Tibial nerve (tissue), 4 donors: ENCODE measurements at regions not wholly inside any gene's neighbourhood (a gene's known extent, or its start where the extent isn't known, plus 50 kb on each side); places are given as distances from the start of the nearest gene placed in this dataset.
"Not testable (repeated sequence)": the region's sequence is repeated elsewhere in the genome, so short reads cannot be mapped to it uniquely, and the experiment has no call there.

ENCODE experiments used
- DNase-seq, 2 donors: peaks; one replicate each; pipeline ENCODE4 v3.0.0-alpha.2; 2019; ENCODE audit warnings: low spot score in 2 of 2
- H3K27ac ChIP-seq, 4 donors: fragments of 200-600 bp; sonication (generic) in 3 of 4; one replicate each; pipeline ENCODE4 v1.5.1; 2017 to 2019; ENCODE audit warnings: mild to moderate bottlenecking in 1 of 4
- H3K27me3 ChIP-seq, 2 donors: fragments of 200-600 bp; sonication (generic) in 1 of 2; one replicate each; pipeline versions ENCODE4 v1.5.1 to v1.6.0; 2017 to 2019
- H3K36me3 ChIP-seq, 3 donors: fragments of 200-600 bp; sonication (generic); one replicate each; pipeline ENCODE4 v1.5.1; 2018 to 2019
- H3K4me1 ChIP-seq, 4 donors: fragments of 200-600 bp; sonication (generic) in 3 of 4; one replicate each; pipeline ENCODE4 v1.5.1; 2017 to 2019
- H3K4me3 ChIP-seq, 4 donors: fragments of 200-600 bp; sonication (generic) in 3 of 4; one replicate each; pipeline ENCODE4 v1.5.1; 2017 to 2019; ENCODE audit warnings: mild to moderate bottlenecking in 1 of 4, moderate library complexity in 1 of 4
- H3K9me3 ChIP-seq, 4 donors: fragments of 200-600 bp; sonication (generic) in 3 of 4; one replicate each; pipeline ENCODE4 v1.5.1; 2017 to 2019
- EP300 ChIP-seq, 2 donors: sonication (generic); formaldehyde crosslinking; IDR thresholded peaks; one replicate each; pipeline ENCODE4 v1.6.1; 2017; ENCODE audit warnings: antibody characterized with exemption in 2 of 2, mild to moderate bottlenecking in 1 of 2
- POLR2A ChIP-seq, 2 donors: fragments of 450-650 bp; IDR thresholded peaks; one replicate each; pipeline ENCODE4 v1.6.1; 2017; ENCODE audit warnings: antibody characterized with exemption in 2 of 2, mild to moderate bottlenecking in 2 of 2, moderate library complexity in 2 of 2
- WGBS, 2 donors: methylation state at CpG; one replicate each; pipeline ENCODE4 v1.1.5; 2018; 5-methylcytosine and 5-hydroxymethylcytosine counted together
- TF ChIP-seq, protein P1 (sequence below), 5 experiments: fragments of 200-600 bp in 3 of 5; fragments of 450-650 bp in 2 of 5; sonication (generic) in 3 of 5; IDR thresholded peaks; one replicate each; pipeline ENCODE4 v1.5.1; 2016 to 2019; ENCODE audit warnings: antibody characterized with exemption in 5 of 5, mild to moderate bottlenecking in 3 of 5, moderate library complexity in 2 of 5

DNA sequence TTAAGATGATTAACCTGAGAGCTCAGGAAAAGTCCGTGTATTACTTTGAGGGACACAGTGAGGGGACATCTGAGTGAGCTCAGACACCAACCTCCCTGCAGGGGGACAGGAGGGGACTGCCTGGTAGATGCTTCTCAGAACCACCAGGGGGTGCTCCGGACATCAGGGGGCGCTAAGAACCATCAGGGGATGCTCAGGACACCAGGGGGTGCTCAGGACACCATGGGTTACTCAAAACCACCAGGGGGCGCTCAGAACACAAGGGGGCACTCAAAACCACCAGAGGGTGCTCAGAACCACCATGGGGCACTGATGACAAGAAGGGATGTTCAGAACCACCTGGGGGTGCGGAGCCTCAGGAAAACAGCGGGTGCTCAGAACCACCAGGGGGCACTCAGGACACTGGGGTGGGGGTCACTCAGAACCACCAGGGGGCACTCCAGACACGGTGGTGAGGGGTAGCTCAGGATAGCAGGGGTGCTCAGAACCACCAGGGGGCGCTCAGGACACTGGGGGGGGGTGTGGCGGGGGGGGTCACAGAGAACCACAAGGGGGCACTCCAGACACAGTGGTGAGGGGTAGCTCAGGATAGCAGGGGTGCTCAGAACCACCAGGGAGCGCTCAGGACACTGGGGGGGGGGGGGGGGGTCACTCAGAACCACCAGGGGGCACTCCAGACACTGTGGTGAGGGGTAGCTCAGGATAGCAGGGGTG, 165.3 kb downstream of the ZNF267 start:
- not testable (repeated sequence) for DNase-seq, H3K36me3 ChIP-seq, H3K9me3 ChIP-seq, H3K4me3 ChIP-seq, H3K27ac ChIP-seq, H3K27me3 ChIP-seq, H3K4me1 ChIP-seq
- WGBS, 2 donors, result 76 to 78% methylated on average over 5 of the region's 10 CpGs

DNA sequence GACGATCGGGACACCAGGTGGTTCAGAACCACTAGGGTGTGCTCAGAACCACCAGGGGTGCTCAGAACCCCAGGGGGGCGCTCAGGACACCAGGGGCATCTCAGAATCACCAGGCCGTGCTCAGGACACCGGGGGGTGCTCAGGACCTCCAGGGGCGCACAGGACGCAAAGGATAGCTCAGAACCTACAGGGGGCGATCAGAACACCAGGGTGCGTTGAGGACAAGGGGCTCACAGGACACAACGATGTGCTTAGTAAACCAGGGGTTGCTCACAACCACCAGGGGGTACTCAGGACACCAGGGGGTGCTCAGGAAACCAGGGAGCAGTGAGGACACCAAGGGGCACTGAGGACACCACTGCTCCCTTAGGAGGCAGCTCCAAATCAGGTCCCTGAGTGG, 166.3 kb downstream of the ZNF267 start:
- H3K36me3 ChIP-seq, H3K27ac ChIP-seq, H3K9me3 ChIP-seq, H3K27me3 ChIP-seq, H3K4me3 ChIP-seq, DNase-seq, H3K4me1 ChIP-seq: not testable (repeated sequence)
- no CpG with 5 or more reads among the region's 10 CpGs for WGBS, 2 donors

DNA sequence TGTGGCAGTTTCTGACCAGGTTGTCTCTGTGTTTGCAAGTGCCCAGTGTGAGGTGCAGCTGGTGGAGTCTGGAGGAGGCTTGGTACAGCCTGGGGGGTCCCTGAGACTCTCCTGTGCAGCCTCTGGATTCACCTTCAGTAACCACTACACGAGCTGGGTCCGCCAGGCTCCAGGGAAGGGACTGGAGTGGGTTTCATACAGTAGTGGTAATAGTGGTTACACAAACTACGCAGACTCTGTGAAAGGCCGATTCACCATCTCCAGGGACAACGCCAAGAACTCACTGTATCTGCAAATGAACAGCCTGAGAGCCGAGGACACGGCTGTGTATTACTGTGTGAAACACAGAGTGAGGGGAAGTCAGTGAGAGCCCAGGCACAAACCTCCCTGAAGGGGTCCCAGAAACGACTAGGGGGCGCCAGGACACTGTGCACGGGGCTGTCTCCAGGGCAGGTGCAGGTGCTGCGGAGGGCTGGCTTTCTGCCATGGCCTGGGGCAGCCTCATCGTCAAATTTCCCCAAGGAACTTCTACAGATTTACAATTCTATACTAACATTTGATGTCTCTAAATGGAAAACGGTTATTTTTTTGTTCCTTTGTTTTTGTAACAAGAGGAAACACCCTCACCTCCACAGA, 187.0 kb upstream of the TP53TG3D start:
- DNase-seq, H3K27me3 ChIP-seq, H3K4me3 ChIP-seq, H3K4me1 ChIP-seq, H3K36me3 ChIP-seq, H3K27ac ChIP-seq, H3K9me3 ChIP-seq: not testable (repeated sequence)
- 14 to 42% methylated on average over 6 to 12 of the region's 13 CpGs for WGBS, 2 donors

DNA sequence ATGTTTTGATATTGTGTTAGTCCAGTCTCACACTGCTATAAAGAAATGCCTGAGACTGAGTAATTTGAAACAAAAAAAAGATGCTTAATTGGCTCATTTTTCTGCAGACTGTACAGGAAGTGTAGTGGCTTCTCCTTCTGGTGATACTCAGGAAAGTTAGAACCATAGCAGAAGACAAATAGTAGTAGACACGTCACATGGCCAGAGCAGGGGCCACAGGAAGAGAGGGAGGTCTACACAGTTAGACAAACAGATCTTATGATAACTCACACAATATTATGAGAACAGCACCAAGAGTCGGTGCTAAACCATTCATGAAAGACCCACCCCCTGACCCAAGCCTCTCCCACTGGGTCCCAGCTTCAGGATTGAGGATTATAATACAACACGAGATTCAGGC, 181.5 kb upstream of the TP53TG3D start:
- H3K4me3 ChIP-seq, DNase-seq, H3K27me3 ChIP-seq, H3K4me1 ChIP-seq, H3K27ac ChIP-seq, H3K36me3 ChIP-seq, H3K9me3 ChIP-seq: not testable (repeated sequence)
- WGBS, 2 donors, result no CpG with 5 or more reads among the region's 3 CpGs

DNA sequence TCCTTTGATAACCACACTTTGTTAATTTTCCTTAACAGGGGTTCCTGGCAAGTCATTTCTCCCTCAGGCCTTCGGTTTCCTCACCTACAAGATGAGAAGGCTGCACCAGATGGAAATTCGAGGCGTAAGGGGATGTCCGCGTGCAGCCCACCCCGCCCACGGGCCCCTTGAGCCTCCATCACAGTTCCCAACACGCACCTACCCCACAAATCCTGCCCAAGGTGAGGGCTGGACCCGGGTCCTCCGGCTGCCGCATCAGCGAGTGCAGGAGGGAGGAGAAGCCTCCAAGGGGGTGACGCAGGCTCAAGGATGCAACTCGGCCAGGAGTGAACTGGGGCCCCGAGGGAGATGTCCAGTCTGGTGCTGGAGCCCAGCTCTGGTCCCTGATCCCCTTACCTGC, 169.2 kb upstream of the TP53TG3D start:
- H3K36me3 ChIP-seq, H3K4me1 ChIP-seq, DNase-seq, H3K9me3 ChIP-seq, H3K27ac ChIP-seq, H3K27me3 ChIP-seq, H3K4me3 ChIP-seq: not testable (repeated sequence)
- 57% methylated on average over 15 of the region's 15 CpGs; no CpG with 5 or more reads in 1 of the 2 donors for WGBS, 2 donors

DNA sequence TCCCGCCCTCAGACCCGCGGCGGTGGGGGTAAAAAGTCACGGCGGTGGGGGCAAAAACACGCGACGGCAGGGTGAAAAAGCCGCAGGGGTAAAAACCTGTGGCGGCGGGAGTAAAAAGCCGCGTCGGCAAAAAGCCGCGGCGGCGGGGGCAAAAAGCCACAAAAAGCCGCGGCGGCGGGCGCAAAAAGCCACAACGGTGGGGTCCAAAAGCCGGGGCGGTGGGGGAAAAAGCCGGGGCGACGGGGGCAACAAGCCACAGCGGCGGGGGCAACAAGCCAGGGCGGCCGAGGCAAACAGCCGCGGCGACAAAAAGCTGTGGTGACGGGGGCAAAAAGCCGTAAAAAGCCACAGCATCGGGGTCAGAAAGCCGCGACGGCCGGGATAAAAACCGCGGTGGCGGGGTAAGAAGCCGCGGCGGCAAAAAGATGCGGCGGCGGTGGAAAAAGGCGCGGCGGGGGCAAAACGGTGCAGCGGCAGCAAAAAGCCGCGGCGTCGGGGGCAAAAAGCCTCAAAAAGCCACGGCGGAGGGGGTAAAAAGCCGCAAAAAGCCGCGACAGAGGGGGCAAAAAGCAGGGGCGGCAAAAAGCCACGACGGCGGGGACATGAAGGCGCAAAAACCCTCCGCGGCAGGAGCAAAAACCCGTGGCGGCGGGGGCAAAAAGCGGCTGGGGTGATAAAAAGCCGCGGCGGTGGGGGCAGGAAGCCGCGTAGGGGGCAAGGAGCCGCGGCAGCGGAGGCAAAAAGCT, 168.3 kb upstream of the TP53TG3D start:
- H3K4me3 ChIP-seq, result peak overlapping the region in 1 of 4 donors; percentile 46
- 32 to 34% methylated on average over 57 to 74 of the region's 86 CpGs for WGBS, 2 donors
- H3K9me3 ChIP-seq, H3K27me3 ChIP-seq, H3K27ac ChIP-seq, H3K36me3 ChIP-seq, H3K4me1 ChIP-seq, DNase-seq: not testable (repeated sequence)

DNA sequence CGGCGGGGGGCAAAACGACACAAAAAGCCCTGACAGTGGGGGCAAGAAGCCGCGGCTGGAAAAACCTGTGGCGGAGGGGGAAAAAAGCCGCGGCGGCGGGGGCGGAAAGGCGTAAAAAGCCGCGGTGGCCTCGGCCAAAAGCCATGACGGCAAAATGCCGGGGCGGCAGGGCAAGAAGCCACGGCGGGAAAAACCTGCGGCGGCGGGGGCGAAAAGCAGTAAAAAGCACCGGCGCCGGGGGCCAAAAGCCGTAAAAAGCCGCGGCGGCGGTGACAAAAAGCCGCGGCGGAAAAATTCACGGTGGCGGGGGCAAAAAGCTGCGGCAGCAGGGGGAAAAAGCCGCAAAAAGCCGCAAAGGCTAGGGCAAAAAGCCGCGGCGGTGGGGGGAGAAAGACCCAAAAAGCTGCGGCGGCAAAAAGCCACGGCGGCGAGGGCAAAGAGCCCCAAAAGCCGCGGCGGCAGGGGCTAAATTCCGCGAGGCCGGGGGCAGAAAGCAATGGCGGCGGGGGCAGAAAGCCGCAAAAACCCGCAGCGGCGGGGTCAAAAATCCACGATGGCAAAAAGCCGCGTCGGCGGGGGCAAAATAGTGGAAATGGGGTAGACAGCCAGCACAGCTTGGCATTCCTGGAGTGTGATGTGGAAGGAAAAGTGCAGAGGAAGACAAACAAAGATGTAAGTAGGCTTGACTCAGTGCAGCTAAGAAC, 167.5 kb upstream of the TP53TG3D start:
- WGBS, 2 donors, result 23 to 29% methylated on average over 60 to 65 of the region's 65 CpGs
- not testable (repeated sequence) for H3K36me3 ChIP-seq, H3K9me3 ChIP-seq, H3K27me3 ChIP-seq, H3K4me1 ChIP-seq, DNase-seq, H3K27ac ChIP-seq
- H3K4me3 ChIP-seq, result peak overlapping the region in 1 of 4 donors; percentile 46

DNA sequence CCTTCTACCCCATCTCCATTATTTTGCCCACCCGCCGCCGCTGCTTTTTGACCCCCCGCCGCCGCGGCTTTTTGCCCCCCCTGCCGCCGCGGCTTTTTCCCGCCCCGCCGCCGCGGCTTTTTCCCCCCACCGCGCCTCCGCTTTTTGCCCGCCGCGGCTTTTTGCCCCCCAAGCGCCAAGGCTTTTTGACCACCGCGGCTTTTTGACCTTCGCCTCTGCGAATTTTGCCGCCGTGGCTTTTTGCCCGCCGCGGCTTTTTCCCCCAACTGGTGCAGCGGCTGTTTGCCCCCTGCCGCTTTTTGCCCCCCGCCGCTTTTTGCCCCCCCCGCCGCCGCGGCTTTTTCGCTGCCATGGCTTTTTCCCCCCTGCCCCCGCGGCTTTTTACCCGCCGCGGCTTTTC, 137.5 kb upstream of the TP53TG3D start:
- peak overlapping the region in 2 of 4 donors; percentile 22 to 59 for H3K4me3 ChIP-seq
- WGBS, 2 donors, result 11 to 16% methylated on average over 42 to 45 of the region's 45 CpGs
- H3K36me3 ChIP-seq, H3K27ac ChIP-seq, DNase-seq, H3K9me3 ChIP-seq: not testable (repeated sequence)
- peaks cover 0 to 16% of the 10 kb centered on the region in 2 donors for H3K27me3 ChIP-seq
- peaks cover 0 to 13% (median 0%) of the 10 kb centered on the region in 4 donors for H3K4me1 ChIP-seq

DNA sequence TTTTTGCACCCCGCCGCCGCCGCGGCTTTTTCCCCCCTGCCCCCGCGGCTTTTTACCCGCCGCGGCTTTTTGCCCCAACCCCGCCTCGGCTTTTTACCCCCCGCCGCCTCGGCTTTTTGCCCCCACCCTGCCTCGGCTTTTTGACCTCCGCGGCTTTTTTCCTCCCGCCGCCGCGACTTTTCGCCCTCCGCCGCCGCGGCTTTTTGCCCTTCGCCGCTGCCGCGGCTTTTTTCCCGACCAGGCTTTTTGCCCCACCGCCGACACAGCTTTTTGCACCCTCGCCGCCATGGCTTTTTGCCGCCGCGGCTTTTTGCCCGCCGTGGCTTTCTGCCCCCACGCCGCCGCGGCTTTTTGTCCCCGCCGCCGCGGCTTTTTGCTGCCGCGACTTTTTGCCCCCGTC, 137.0 kb upstream of the TP53TG3D start:
- Histone ChIP-seq H3K36me3 (no peaks in the 10 kb centered on the region), H3K27ac (peak overlapping the region in 1 of 4 donors; percentile 24), H3K4me3 (peak overlapping the region; percentile 4 to 59 (median 25)), H3K27me3 (peaks cover 0 to 16% of the 10 kb centered on the region in 2 donors), H3K9me3 (no peaks in the 10 kb centered on the region), H3K4me1 (peaks cover 0 to 13% (median 0%) of the 10 kb centered on the region in 4 donors)
- TF ChIP-seq, protein P1, sequence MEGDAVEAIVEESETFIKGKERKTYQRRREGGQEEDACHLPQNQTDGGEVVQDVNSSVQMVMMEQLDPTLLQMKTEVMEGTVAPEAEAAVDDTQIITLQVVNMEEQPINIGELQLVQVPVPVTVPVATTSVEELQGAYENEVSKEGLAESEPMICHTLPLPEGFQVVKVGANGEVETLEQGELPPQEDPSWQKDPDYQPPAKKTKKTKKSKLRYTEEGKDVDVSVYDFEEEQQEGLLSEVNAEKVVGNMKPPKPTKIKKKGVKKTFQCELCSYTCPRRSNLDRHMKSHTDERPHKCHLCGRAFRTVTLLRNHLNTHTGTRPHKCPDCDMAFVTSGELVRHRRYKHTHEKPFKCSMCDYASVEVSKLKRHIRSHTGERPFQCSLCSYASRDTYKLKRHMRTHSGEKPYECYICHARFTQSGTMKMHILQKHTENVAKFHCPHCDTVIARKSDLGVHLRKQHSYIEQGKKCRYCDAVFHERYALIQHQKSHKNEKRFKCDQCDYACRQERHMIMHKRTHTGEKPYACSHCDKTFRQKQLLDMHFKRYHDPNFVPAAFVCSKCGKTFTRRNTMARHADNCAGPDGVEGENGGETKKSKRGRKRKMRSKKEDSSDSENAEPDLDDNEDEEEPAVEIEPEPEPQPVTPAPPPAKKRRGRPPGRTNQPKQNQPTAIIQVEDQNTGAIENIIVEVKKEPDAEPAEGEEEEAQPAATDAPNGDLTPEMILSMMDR (IDR thresholded peaks at IDR 0.05), result no peak
- no peak for TF ChIP-seq EP300 (IDR thresholded peaks at IDR 0.05)
- no peak for TF ChIP-seq POLR2A (IDR thresholded peaks at IDR 0.05)
- DNase-seq, result no peak
- WGBS, 2 donors, result 4 to 10% methylated on average over 52 of the region's 52 CpGs

DNA sequence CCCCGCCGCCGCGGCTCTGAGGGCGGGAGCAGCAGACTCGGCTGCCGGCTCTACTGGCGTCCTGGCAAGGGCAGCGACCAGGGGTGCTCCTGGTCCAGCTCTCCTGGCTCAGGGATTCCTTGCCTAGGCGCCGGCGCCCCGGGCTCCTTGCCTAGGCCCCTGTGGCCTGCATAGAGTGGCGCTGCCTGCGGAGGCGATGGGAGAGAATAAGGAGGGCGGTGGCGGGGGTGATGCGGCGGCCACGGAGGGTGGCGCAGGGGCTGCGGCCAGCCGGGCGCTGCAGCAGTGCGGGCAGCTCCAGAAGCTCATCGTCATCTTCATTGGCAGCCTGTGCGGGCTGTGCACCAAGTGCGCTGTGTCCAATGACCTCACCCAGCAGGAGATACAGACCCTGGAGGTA, 136.6 kb upstream of the TP53TG3D start:
- peak overlapping the region in 2 of 4 donors; percentile 4 to 59 for H3K4me3 ChIP-seq
- 33 to 57% methylated on average over 2 to 16 of the region's 29 CpGs for WGBS, 2 donors

DNA sequence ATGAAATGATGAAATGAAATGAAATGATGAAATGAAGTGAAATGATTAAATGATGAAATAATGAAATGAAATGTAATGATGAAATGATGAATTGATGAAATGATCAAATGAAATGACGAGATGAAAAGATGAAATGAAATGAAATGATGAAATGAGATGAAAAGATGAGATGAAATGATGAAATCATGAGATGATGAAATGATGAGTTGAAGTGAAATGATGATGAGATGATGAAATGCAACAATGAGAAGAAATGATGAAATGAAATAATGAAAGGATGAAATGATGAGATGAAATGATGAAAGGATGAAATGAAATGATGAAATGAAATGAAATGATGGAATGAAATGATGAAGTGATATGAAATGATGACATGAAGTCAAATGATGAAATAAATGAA, 132.7 kb upstream of the TP53TG3D start:
- not testable (repeated sequence) for DNase-seq, H3K9me3 ChIP-seq, H3K27ac ChIP-seq, H3K4me3 ChIP-seq, H3K36me3 ChIP-seq
- H3K27me3 ChIP-seq, result peaks cover 0 to 16% of the 10 kb centered on the region in 2 donors
- 62 to 65% methylated on average over 1 of the region's 1 CpG for WGBS, 2 donors
- H3K4me1 ChIP-seq, result peaks cover 0 to 13% (median 0%) of the 10 kb centered on the region in 4 donors

More for the DNA sequence above, 136.6 kb upstream of the TP53TG3D start:
- H3K9me3 ChIP-seq, DNase-seq, H3K36me3 ChIP-seq, H3K27ac ChIP-seq: not testable (repeated sequence)
- H3K27me3 ChIP-seq, result peaks cover 0 to 16% of the 10 kb centered on the region in 2 donors
- peaks cover 0 to 13% (median 0%) of the 10 kb centered on the region in 4 donors for H3K4me1 ChIP-seq
